PC-3 (cell line): ENCODE measurements at regions not wholly inside any gene's neighbourhood (a gene's known extent, or its start where the extent isn't known, plus 50 kb on each side); places are given as distances from the start of the nearest gene placed in this dataset.

Experiments used
- CTCF ChIP-seq: fragments of 300-600 bp; sonication (generic); conservative IDR thresholded peaks from 2 replicates; pipeline ENCODE4 v1.5.1; 2017; ENCODE audit warnings: antibody characterized with exemption, low read depth, mild to moderate bottlenecking, low read length
- EZH2 ChIP-seq: fragments of 300-600 bp; sonication (generic); IDR thresholded peaks from one replicate; pipeline ENCODE4 v1.6.1; 2017; ENCODE audit warnings: antibody characterized with exemption, mild to moderate bottlenecking, low read length; ENCODE audit not compliant: unreplicated experiment
- EZH2phosphoT487 ChIP-seq: fragments of 300-600 bp; sonication (generic); IDR thresholded peaks from 2 replicates; pipeline ENCODE4 v1.6.1; 2018; ENCODE audit warnings: mild to moderate bottlenecking, antibody characterized with exemption, low read length, borderline replicate concordance

GRCh38 chr4:81314897-81315470 is 100.0 kb upstream of the PRKG2 start:
- no peak for TF ChIP-seq CTCF
- TF ChIP-seq EZH2 = no peak
- TF ChIP-seq EZH2phosphoT487 = no peak
